Spleen (tissue), 7 donors: ENCODE measurements at regions not wholly inside any gene's neighbourhood (a gene's known extent, or its start where the extent isn't known, plus 50 kb on each side); places are given as distances from the start of the nearest gene placed in this dataset.

Source experiments
- CTCF ChIP-seq, 11 experiments: fragments of 200-600 bp in 7 of 11; fragments of 450-650 bp in 4 of 11; sonication (generic) in 4 of 11; IDR thresholded peaks in 8 of 11; conservative IDR thresholded peaks in 3 of 11; 1 replicate in 7 of 11; 2 replicates in 4 of 11; pipeline versions ENCODE4 v1.4.0 to v1.8.0; 2016 to 2021; ENCODE audit warnings: antibody characterized with exemption in 11 of 11, inconsistent platforms in 4 of 11, mild to moderate bottlenecking in 1 of 11
- POLR2A ChIP-seq, 3 donors: fragments of 450-650 bp; IDR thresholded peaks; one replicate each; pipeline ENCODE4 v1.5.1; 2017; ENCODE audit warnings: antibody characterized with exemption in 3 of 3, mild to moderate bottlenecking in 1 of 3
- POLR2AphosphoS5 ChIP-seq, 3 donors: sonication (generic); formaldehyde crosslinking; IDR thresholded peaks; one replicate each; pipeline ENCODE4 v1.5.1; 2017; ENCODE audit warnings: antibody characterized with exemption in 3 of 3
- donor health status: DM: no; HTN: no; CAD: no; lungs with moderate emphysema.
- donor health status: DM: no; HTN: no; CAD: no.
- donor health status: DM: no; HTN: no; CAD: no.

DNA sequence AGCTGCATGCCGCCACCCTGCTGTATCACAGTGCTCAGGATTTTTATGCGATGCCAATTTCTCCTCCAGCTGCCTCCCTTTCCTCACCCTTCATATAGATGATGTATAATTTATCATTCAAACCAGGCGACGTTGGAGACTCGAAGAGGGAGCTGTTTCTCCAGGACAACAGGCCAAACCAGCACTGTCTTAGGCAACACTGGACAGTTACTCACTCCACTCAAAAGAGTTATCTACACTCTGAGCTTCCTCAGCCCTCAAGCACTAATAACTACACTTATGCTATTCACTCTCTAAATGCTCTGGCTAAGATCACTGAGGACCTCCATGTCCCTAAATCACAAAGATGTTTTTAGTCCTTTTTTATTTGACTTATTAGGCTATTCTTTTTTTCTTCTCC, 87.3 kb upstream of the RFC3 start:
- TF ChIP-seq CTCF (IDR thresholded peaks at IDR 0.05 in 8 of 11, conservative IDR thresholded peaks at IDR 0.05 in 3 of 11) (no peak), POLR2AphosphoS5 (IDR thresholded peaks at IDR 0.05) (no peak), POLR2A (IDR thresholded peaks at IDR 0.05) (no peak)
